ENCODE measurements at regions not wholly inside any gene's neighbourhood (a gene's known extent, or its start where the extent isn't known, plus 50 kb on each side); places are given as distances from the start of the nearest gene placed in this dataset.

GRCh38 chr7:88522771-88523293 is 216.1 kb upstream of the STEAP4 start:
- POLR2A ChIA-PET = no interaction called here
- DNase-seq (ENCODE audit: low read depth, low spot score) = no peak
- H3K4me3 ChIP-seq (ENCODE audit: low read depth, low read length) = no peak overlapping the region
- CTCF ChIA-PET = no interaction called here
- TF ChIP-seq CTCF (IDR thresholded peaks at IDR 0.05; ENCODE audit: insufficient read depth, low read length, missing control alignments) = no peak

GRCh38 chr7:88516429-88516828 is 209.7 kb upstream of the STEAP4 start:
- no peak for TF ChIP-seq CTCF (IDR thresholded peaks at IDR 0.05; ENCODE audit: insufficient read depth, low read length, missing control alignments)
- H3K4me3 ChIP-seq (ENCODE audit: low read depth, low read length) = no peak overlapping the region
- ChIA-PET POLR2A (no interaction called here), CTCF (no interaction called here)
- no peak for DNase-seq (ENCODE audit: low read depth, low spot score)

- ChIA-PET CTCF (no interaction called here), POLR2A (no interaction called here)
- no peak for TF ChIP-seq CTCF (IDR thresholded peaks at IDR 0.05; ENCODE audit: insufficient read depth, low read length, missing control alignments)
- DNase-seq (ENCODE audit: low read depth, low spot score) = no peak
- no peak overlapping the region for H3K4me3 ChIP-seq (ENCODE audit: low read depth, low read length)
Observed at GRCh38 chr7:88515301-88515700, 208.6 kb upstream of the STEAP4 start.

GRCh38 chr7:88509341-88509740 is 202.6 kb upstream of the STEAP4 start:
- TF ChIP-seq CTCF (IDR thresholded peaks at IDR 0.05; ENCODE audit: insufficient read depth, low read length, missing control alignments) = no peak
- DNase-seq (ENCODE audit: low read depth, low spot score) = no peak
- POLR2A ChIA-PET = no interaction called here
- H3K4me3 ChIP-seq (ENCODE audit: low read depth, low read length) = no peak overlapping the region
- CTCF ChIA-PET = no interaction called here

GRCh38 chr7:88500131-88500530 is 193.4 kb upstream of the STEAP4 start:
- CTCF ChIA-PET = no interaction called here
- no peak for TF ChIP-seq CTCF (IDR thresholded peaks at IDR 0.05; ENCODE audit: insufficient read depth, low read length, missing control alignments)
- no peak overlapping the region for H3K4me3 ChIP-seq (ENCODE audit: low read depth, low read length)
- DNase-seq (ENCODE audit: low read depth, low spot score) = no peak
- POLR2A ChIA-PET = no interaction called here

- ChIA-PET POLR2A (no interaction called here), CTCF (no interaction called here)
- DNase-seq (ENCODE audit: low read depth, low spot score) = no peak
- no peak for TF ChIP-seq CTCF (IDR thresholded peaks at IDR 0.05; ENCODE audit: insufficient read depth, low read length, missing control alignments)
- no peak overlapping the region for H3K4me3 ChIP-seq (ENCODE audit: low read depth, low read length)
Observed at GRCh38 chr7:88495881-88496725, 189.4 kb upstream of the STEAP4 start.
